GM21619 (cell line): ENCODE measurements at regions not wholly inside any gene's neighbourhood (a gene's known extent, or its start where the extent isn't known, plus 50 kb on each side); places are given as distances from the start of the nearest gene placed in this dataset.
"Not testable (repeated sequence)": the region's sequence is repeated elsewhere in the genome, so short reads cannot be mapped to it uniquely, and the experiment has no call there.

ENCODE experiments used
- ATAC-seq: cut with Tn5 transposase; IDR thresholded peaks from one replicate; pipeline ENCODE4 v1.9.1; 2021; ENCODE audit not compliant: unreplicated experiment

GRCh38 chr5:23963449-23963848 lies 456.0 kb downstream of the PRDM9 start:
- ATAC-seq = no peak

DNA sequence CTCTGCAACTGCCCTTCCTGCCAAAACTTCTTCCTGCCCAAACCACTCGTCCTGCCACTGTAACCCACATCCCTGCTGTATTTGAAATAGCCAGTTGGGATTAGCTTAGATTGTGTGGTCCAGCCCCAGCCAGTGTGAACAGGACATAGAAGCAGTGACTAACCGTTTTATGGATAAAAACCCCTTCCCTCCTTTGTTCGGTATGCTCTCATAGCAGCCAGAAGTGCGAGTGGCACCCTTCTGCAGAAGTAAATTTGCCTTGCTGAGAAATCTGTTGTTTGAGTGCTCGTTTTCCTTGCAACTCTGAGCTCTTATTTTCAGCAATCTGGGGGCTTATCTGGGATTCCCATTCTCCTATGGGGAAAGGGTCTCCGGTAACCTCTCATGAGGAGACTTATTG lies 470.0 kb downstream of the PRDM9 start:
- ATAC-seq = no peak

DNA sequence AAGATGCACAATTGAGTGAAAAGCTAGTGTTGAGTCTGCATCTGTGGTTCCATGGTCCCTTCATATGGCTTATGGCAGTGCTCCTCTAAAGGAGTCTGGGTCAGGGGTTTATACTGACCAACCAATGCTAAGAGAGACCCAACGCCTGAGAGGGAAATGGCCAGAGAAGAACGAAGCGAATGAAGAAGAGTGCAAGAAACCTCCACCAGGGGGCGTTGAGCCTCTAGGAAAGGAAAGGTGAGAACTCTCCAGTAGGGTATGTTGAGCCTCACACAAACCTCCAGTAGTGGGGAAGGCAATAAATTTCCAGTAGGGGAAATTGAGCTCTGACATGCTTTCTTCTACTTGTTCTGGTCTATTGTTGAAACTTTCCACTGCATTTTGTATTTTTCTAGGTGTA lies 470.6 kb downstream of the PRDM9 start:
- no peak for ATAC-seq

GRCh38 chr5:23991406-23991805 lies 484.0 kb downstream of the PRDM9 start:
- ATAC-seq = peak; percentile 65

DNA sequence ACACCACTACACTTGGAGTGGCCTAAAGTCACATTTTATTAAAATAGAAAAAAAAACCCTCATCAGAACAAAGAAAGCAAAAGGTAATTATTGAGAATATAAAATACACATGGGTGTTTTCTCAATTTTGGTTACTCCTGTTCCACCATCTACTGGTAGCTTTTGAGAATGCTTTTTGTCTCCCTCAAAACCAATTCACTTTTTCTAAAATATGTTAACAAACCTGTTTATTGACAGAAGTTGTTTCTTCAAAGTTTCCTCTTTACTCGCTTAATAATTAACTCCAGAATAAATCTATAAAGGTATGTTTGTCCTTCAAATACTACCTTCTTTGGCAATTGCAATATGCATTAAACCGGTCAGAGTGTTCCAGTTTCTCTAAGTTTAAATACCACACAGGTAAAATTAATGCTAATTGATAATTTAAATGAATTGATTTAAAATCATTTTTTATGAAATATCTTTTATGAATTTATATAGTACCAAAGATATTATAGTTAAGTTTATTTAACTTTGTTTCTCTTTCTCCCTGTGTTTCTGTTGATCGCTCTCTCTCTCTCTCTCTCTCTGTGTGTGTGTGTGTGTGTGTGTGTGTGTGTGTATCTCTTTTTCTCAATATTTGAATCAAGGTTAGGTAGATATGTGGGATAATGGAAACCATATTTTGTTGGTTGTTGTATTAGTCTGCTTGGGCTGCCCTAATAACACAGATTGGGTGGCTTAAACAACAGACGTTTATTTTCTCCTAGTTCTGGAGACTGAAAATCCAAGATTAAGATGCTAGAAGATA lies 487.4 kb downstream of the PRDM9 start:
- no peak for ATAC-seq

- ATAC-seq = no peak
Measured at GRCh38 chr5:23996525-23996924, 489.1 kb downstream of the PRDM9 start.

DNA sequence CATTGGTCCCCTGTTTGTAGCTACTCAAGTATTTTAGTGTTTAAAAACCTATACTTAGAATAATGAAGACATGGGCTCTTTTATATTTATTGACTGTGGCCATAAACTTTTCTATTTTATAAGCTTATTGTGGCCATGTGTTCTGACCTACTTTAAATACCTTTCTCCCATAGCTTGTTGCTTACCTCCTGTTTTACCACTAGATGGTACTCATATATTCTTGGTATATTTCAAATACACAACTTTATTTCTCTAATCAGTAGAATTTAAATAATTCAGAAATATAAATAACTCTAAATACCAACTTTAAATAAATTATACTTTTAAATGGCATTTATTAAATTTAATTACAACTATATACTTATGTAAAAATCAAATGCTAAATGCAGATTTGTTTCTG lies 498.0 kb downstream of the PRDM9 start:
- ATAC-seq = no peak

GRCh38 chr5:24017710-24018109 lies 510.3 kb downstream of the PRDM9 start:
- not testable (repeated sequence) for ATAC-seq

DNA sequence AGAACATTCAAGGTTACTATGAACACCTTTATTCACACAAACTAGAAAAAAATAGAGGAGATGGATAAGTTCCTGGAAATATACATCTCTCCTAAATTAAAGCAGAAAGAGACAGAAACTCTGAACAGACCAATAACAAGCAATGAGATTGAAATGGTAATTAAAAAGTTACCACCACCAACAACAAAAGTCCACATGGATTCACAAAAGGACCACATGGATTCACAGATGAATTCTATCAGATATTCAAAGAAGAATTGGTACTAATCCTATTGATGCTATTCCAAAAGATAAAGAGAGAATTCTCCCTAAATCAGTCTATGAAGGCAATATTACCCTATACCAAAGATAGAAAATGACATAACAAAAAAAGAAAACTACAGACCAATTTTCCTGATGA lies 518.9 kb downstream of the PRDM9 start:
- ATAC-seq = no peak

GRCh38 chr5:24042688-24043087 lies 535.3 kb downstream of the PRDM9 start:
- ATAC-seq = no peak

DNA sequence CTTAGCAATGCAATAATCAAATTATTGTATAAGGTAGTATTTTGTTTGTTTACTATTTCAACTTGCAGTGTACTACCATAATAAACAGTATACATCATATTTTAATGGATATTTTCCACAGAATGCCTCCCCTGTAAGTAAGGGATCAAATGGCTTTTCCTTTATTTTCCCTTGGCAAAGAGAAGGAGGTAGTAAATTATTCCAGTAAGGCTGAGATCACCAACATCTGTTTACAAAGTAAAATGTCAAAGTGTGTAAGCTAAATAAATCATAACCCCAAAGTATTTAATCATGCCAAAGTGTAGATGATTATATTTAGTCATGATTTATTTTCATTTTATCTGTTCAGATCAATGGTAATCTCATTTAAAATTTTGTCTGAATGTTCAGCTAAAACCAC lies 537.6 kb downstream of the PRDM9 start:
- no peak for ATAC-seq

GRCh38 chr5:24053737-24054136 lies 546.3 kb downstream of the PRDM9 start:
- no peak for ATAC-seq

- no peak for ATAC-seq
Measured at GRCh38 chr5:24059006-24059405, 551.6 kb downstream of the PRDM9 start.

DNA sequence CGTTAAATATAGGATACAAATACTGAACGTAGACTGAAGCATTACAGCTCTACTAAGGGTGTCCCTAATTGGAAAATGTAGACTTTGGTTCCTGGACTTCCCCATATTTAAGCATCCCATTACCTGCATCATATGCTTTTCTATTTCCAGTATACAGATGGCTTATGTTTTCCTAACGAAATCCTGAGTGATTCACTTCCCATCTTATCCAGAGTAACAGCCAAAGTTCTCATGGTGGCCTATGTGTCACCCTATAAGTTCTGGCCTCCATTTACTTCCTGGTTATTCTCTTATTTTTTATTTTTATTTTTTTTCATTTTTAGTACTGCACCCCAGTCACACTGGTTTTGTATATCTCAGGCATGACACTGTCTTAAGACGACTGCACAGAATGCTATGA lies 552.3 kb downstream of the PRDM9 start:
- ATAC-seq = no peak

- no peak for ATAC-seq
Measured at GRCh38 chr5:24065779-24066178, 558.4 kb downstream of the PRDM9 start.

GRCh38 chr5:24067208-24067607 lies 559.8 kb downstream of the PRDM9 start:
- ATAC-seq = no peak

DNA sequence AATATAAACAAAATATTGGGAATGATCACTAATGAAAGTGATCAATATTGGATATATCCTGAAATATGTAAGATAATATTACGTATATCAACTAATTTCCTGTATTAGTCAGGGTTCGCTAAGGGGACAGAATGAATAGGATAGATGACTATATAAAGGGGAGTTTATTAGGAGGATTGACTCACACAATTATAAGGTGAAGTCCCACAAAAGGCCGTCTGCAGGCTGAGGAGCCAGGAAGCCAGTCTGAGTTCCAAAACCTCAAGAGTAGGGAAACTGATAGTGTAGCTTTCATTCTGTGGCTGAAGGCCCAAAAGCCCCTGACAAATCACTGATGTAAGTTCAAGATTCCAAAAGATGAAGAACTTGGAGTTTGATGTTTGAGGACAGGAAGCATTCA lies 561.1 kb downstream of the PRDM9 start:
- no peak for ATAC-seq

GRCh38 chr5:24073107-24073506 lies 565.7 kb downstream of the PRDM9 start:
- ATAC-seq = no peak

DNA sequence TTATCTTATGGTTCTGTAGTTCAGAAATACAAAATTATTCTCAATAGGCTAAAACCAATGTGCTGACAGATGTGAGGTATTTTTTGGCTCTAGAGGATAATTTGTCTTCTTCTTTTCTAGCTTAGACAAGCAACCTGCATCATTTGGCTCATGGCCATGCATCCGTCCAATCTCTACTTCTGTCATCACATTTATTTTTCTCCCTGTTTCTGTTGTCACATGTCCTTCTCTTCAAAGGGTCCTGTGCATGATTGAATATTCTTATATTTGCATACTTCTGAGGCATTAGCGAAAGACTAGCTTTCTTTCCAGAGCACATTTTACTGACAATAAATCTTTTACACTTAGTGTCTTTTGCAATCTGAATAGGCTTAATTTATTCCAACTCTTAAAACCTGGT lies 564.7 kb downstream of the CDH10 start:
- no peak for ATAC-seq

DNA sequence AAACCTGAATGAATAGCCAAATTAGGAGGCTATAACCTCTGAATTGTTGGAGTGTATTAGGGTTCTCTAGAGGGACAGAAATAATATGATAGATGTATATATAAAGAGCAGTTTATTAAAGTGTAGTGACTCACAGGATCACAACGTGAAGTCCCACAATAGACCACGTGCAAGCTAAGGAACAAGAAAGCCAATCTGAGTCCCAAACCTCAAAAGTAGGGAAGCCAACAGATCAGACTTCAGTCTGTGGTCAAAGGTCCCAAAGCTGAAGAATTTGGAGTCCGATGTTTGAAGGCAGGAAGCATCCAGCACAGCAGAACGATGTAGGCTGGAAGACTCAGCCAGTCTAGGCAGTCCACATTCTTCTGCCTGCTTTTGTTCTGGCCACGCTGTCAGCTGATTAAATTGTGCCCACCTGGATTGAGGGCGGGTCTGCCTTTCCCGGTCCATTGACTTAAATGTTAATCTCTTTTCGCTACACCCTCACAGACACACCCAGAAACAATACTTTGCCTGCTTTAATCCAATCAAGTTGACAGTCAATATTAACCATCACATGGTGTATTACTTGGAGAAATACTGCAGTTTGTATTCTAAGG lies 550.6 kb downstream of the CDH10 start:
- ATAC-seq = no peak

- ATAC-seq = no peak
Measured at GRCh38 chr5:24102010-24102409, 542.8 kb downstream of the CDH10 start.

DNA sequence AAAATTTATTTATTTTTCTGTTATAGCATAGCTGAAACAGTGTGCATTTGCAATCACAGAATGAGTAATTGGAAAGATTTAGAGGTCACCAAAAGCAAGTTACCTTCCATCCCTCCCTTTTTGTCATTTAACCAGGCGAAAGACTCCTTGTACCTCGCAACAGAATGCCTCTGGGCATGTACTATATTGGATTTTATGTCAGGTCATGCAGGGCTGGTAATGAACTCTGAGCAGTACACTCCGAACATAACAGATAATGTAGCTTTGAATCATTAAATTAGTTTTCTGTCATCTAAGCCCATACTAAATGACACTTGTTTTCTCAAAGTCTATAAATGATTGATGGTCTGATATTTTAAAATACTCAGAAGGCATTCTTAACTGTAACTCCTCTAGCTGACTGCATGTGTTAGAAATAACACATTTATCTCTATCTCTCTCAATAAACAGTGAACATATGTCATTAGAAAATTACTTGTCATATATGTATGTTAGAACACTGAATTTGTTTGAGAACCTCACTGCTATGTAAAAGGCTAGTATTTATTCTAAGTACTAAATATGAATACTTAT lies 541.2 kb downstream of the CDH10 start:
- no peak for ATAC-seq
